ENCODE measurements at regions not wholly inside any gene's neighbourhood (a gene's known extent, or its start where the extent isn't known, plus 50 kb on each side); places are given as distances from the start of the nearest gene placed in this dataset.
"Not testable (repeated sequence)": the region's sequence is repeated elsewhere in the genome, so short reads cannot be mapped to it uniquely, and the experiment has no call there.

- Mint-ChIP-seq H3K27me3 (peaks cover 14% of the 10 kb centered on the region), H3K4me3 (ENCODE audit: low read depth) (no peak overlapping the region), H3K36me3 (ENCODE audit: insufficient read depth) (no peaks in the 10 kb centered on the region), H3K9me3 (ENCODE audit: low read depth) (peaks cover 3% of the 10 kb centered on the region), H3K27ac (no peak overlapping the region), H3K4me1 (ENCODE audit: low read depth) (peaks cover 8% of the 10 kb centered on the region)
- no peak for TF ChIP-seq CTCF (IDR thresholded peaks at IDR 0.05; ENCODE audit: unreplicated experiment)
- no peak for DNase-seq (ENCODE audit: low spot score, unreplicated experiment)
Measured at GRCh38 chr9:89686621-89687020, 81.8 kb downstream of the GADD45G start.

GRCh38 chr9:89687188-89687587 lies 82.4 kb downstream of the GADD45G start:
- no peak overlapping the region for H3K4me3 Mint-ChIP-seq (ENCODE audit: low read depth)
- no peaks in the 10 kb centered on the region for H3K9me3 Mint-ChIP-seq (ENCODE audit: low read depth)
- TF ChIP-seq CTCF (IDR thresholded peaks at IDR 0.05; ENCODE audit: unreplicated experiment), result no peak
- peaks cover 14% of the 10 kb centered on the region for H3K27me3 Mint-ChIP-seq
- H3K36me3 Mint-ChIP-seq (ENCODE audit: insufficient read depth), result no peaks in the 10 kb centered on the region
- no peak for DNase-seq (ENCODE audit: low spot score, unreplicated experiment)
- peaks cover 8% of the 10 kb centered on the region for H3K4me1 Mint-ChIP-seq (ENCODE audit: low read depth)
- no peak overlapping the region for H3K27ac Mint-ChIP-seq

GRCh38 chr9:89687848-89688247 lies 83.0 kb downstream of the GADD45G start:
- Mint-ChIP-seq H3K4me3 (ENCODE audit: low read depth) (no peak overlapping the region), H3K27ac (no peak overlapping the region), H3K36me3 (ENCODE audit: insufficient read depth) (no peaks in the 10 kb centered on the region), H3K4me1 (ENCODE audit: low read depth) (peaks cover 8% of the 10 kb centered on the region), H3K27me3 (peaks cover 14% of the 10 kb centered on the region), H3K9me3 (ENCODE audit: low read depth) (no peaks in the 10 kb centered on the region)
- no peak for TF ChIP-seq CTCF (IDR thresholded peaks at IDR 0.05; ENCODE audit: unreplicated experiment)
- no peak for DNase-seq (ENCODE audit: low spot score, unreplicated experiment)

GRCh38 chr9:89689321-89689720 lies 84.5 kb downstream of the GADD45G start:
- not testable (repeated sequence) for H3K4me1 Mint-ChIP-seq (ENCODE audit: low read depth); DNase-seq (ENCODE audit: low spot score, unreplicated experiment); H3K36me3 Mint-ChIP-seq (ENCODE audit: insufficient read depth); H3K4me3 Mint-ChIP-seq (ENCODE audit: low read depth); H3K27ac Mint-ChIP-seq; H3K9me3 Mint-ChIP-seq (ENCODE audit: low read depth)
- peaks cover 27% of the 10 kb centered on the region for H3K27me3 Mint-ChIP-seq

GRCh38 chr9:89690334-89690912 lies 85.6 kb downstream of the GADD45G start:
- H3K9me3 Mint-ChIP-seq (ENCODE audit: low read depth), result no peaks in the 10 kb centered on the region
- H3K4me3 Mint-ChIP-seq (ENCODE audit: low read depth), result no peak overlapping the region
- peaks cover 8% of the 10 kb centered on the region for H3K4me1 Mint-ChIP-seq (ENCODE audit: low read depth)
- H3K27me3 Mint-ChIP-seq, result peaks cover 35% of the 10 kb centered on the region
- TF ChIP-seq CTCF (IDR thresholded peaks at IDR 0.05; ENCODE audit: unreplicated experiment), result no peak
- H3K36me3 Mint-ChIP-seq (ENCODE audit: insufficient read depth), result no peaks in the 10 kb centered on the region
- H3K27ac Mint-ChIP-seq, result no peak overlapping the region
- DNase-seq (ENCODE audit: low spot score, unreplicated experiment), result no peak

GRCh38 chr9:89695441-89695891 lies 90.7 kb downstream of the GADD45G start:
- no peaks in the 10 kb centered on the region for H3K36me3 Mint-ChIP-seq (ENCODE audit: insufficient read depth)
- no peak overlapping the region for H3K27ac Mint-ChIP-seq
- no peaks in the 10 kb centered on the region for H3K4me1 Mint-ChIP-seq (ENCODE audit: low read depth)
- no peak for TF ChIP-seq CTCF (IDR thresholded peaks at IDR 0.05; ENCODE audit: unreplicated experiment)
- peaks cover 54% of the 10 kb centered on the region for H3K27me3 Mint-ChIP-seq
- H3K4me3 Mint-ChIP-seq (ENCODE audit: low read depth), result no peak overlapping the region
- no peak for DNase-seq (ENCODE audit: low spot score, unreplicated experiment)
- H3K9me3 Mint-ChIP-seq (ENCODE audit: low read depth), result no peaks in the 10 kb centered on the region

GRCh38 chr9:89695979-89696378 lies 91.2 kb downstream of the GADD45G start:
- DNase-seq (ENCODE audit: low spot score, unreplicated experiment); H3K27ac Mint-ChIP-seq; H3K4me3 Mint-ChIP-seq (ENCODE audit: low read depth); H3K4me1 Mint-ChIP-seq (ENCODE audit: low read depth); H3K9me3 Mint-ChIP-seq (ENCODE audit: low read depth); H3K36me3 Mint-ChIP-seq (ENCODE audit: insufficient read depth): not testable (repeated sequence)
- peaks cover 54% of the 10 kb centered on the region for H3K27me3 Mint-ChIP-seq
